Keratinocyte (primary cell): ENCODE measurements at regions not wholly inside any gene's neighbourhood (a gene's known extent, or its start where the extent isn't known, plus 50 kb on each side); places are given as distances from the start of the nearest gene placed in this dataset.

Source experiments
- DNase-seq: peaks from one replicate; pipeline ENCODE4 v3.0.0-alpha.2; 2011; ENCODE audit warnings: low read depth, missing footprints, low spot score
- FAIRE-seq: peaks from 2 replicates; lab custom pipeline; 2011; peaks lifted over from hg19 to GRCh38; lab: Jason Lieb, UNC
- H2AFZ ChIP-seq: 2 replicates; pipeline ENCODE4 v1.6.0; 2012; ENCODE audit warnings: low read length, control low read depth, inconsistent platforms; ENCODE audit not compliant: control insufficient read depth
- H3K27ac ChIP-seq: 2 replicates; pipeline ENCODE4 v1.5.1; 2011; ENCODE audit warnings: low read length; ENCODE audit not compliant: control insufficient read depth, insufficient read depth
- H3K27me3 ChIP-seq: 3 replicates; pipeline ENCODE4 v1.6.0; 2011; ENCODE audit warnings: low read length; ENCODE audit not compliant: control insufficient read depth, insufficient read depth; ENCODE audit errors: extremely low read depth
- H3K36me3 ChIP-seq, 2 experiments: 2 replicates in 1 of 2; 3 replicates in 1 of 2; pipeline ENCODE4 v1.5.1; 2011; ENCODE audit warnings: low read length in 2 of 2, mild to moderate bottlenecking in 1 of 2; ENCODE audit not compliant: control insufficient read depth in 2 of 2, insufficient read depth in 2 of 2; ENCODE audit errors: extremely low read depth in 1 of 2
- H3K4me1 ChIP-seq: 3 replicates; pipeline ENCODE4 v1.5.1; 2011; ENCODE audit warnings: low read length; ENCODE audit not compliant: control insufficient read depth, insufficient read depth; ENCODE audit errors: extremely low read depth
- H3K4me2 ChIP-seq: 3 replicates; pipeline ENCODE4 v1.6.0; 2011; ENCODE audit warnings: low read depth, low read length; ENCODE audit not compliant: control insufficient read depth, insufficient read depth; ENCODE audit errors: extremely low read depth
- H3K4me3 ChIP-seq, 3 experiments: fragments of 200-600 bp in 1 of 3; sonication (generic) in 1 of 3; 2 replicates in 2 of 3; 3 replicates in 1 of 3; pipeline ENCODE4 v1.5.1; 2011 to 2016; ENCODE audit warnings: low read length in 3 of 3, mild to moderate bottlenecking in 3 of 3, control low read depth in 2 of 3, inconsistent platforms in 1 of 3, low read depth in 1 of 3, mixed read lengths in 1 of 3, mixed run types in 1 of 3, moderate library complexity in 1 of 3; ENCODE audit not compliant: control insufficient read depth in 2 of 3, insufficient read depth in 2 of 3; ENCODE audit errors: extremely low read depth in 1 of 3
- H3K79me2 ChIP-seq: 2 replicates; pipeline ENCODE4 v1.6.0; 2012; ENCODE audit warnings: low read length; ENCODE audit not compliant: control insufficient read depth, insufficient read depth
- H3K9ac ChIP-seq: 3 replicates; pipeline ENCODE4 v1.6.0; 2011; ENCODE audit warnings: low read length; ENCODE audit not compliant: control insufficient read depth, insufficient read depth; ENCODE audit errors: extremely low read depth
- H3K9me1 ChIP-seq: 3 replicates; pipeline ENCODE4 v1.6.0; 2011; ENCODE audit warnings: low read length; ENCODE audit not compliant: control insufficient read depth, insufficient read depth; ENCODE audit errors: extremely low read depth
- H3K9me3 ChIP-seq: 2 replicates; pipeline ENCODE4 v1.5.1; 2012; ENCODE audit warnings: low read depth, low read length; ENCODE audit not compliant: control insufficient read depth
- H4K20me1 ChIP-seq: 3 replicates; pipeline ENCODE4 v1.6.0; 2011; ENCODE audit warnings: low read length; ENCODE audit not compliant: control insufficient read depth, insufficient read depth; ENCODE audit errors: extremely low read depth
- EZH2 ChIP-seq: IDR thresholded peaks from one replicate; pipeline ENCODE4 v1.6.1; 2012; ENCODE audit warnings: inconsistent platforms, mild to moderate bottlenecking, low read length, moderate library complexity
- dilution Hi-C: fragments of 300-500 bp; cut with MboI; formaldehyde crosslinking; loops from one replicate; pipeline ENCODE4 v1.7.0; 2020; ENCODE audit warnings: low sequenced_read_pairs; ENCODE audit not compliant: extremely low pct_ligation_motif_present
- TF ChIP-seq, protein P1 (sequence below), 3 experiments: IDR thresholded peaks in 1 of 3; conservative IDR thresholded peaks in 1 of 3; optimal IDR thresholded peaks in 1 of 3; 2 replicates in 2 of 3; 3 replicates in 1 of 3; pipeline versions ENCODE3 to v1.5.1; 2011; ENCODE audit warnings: low read length in 3 of 3, mild to moderate bottlenecking in 3 of 3, moderate library complexity in 2 of 3, control low read depth in 1 of 3, inconsistent platforms in 1 of 3; ENCODE audit not compliant: insufficient read depth in 2 of 3; ENCODE audit errors: extremely low read depth in 1 of 3

DNA sequence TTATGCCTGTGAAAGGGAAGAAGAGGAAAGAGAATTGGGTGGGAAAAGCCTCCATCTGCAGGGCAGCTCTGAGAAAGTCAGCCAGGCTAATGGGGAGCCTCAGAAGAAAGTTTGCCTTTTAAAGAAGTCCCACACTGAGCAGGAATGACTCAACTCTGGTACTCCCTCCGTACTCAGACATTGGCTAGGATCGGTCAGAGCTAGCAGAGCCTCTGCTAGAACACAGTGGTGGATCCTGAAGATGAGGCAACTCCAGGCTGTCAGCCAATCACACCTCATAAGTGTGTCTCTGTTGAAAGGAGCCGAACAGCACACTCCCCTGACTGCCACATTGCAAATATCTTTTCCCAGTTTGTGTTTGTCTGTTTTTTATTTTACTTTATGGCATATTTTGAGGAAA is 96.9 kb downstream of the HNRNPLL start:
- DNase-seq = no peak
- H2AFZ ChIP-seq = no peak overlapping the region

DNA sequence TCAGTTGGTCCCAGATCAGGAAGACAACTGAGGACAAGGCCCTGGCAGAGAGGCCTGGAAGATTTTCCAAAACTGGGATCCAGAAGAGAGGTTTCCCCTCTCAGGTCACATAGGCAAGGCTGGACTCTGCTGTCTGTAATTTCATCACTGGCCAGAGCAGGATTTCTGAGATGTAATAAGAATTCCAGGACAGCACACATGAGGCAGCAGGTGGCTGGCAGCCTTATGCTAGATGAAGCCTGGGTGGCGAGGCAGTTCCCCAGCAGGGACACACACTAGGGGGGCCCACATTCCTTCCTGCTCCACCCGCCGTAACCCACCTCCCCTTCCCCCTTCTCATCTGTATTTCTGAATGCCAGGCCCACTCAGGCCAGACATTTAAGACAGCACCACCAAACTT is 98.6 kb downstream of the HNRNPLL start:
- no peak for FAIRE-seq
- H2AFZ ChIP-seq = no peak overlapping the region
- H3K9me1 ChIP-seq = no peaks in the 10 kb centered on the region
- no peaks in the 10 kb centered on the region for H3K36me3 ChIP-seq
- dilution Hi-C loops = loop anchor here (25.0 kb wide), 1 partner anchor 167 kb away; no protein-coding TSS in a partner anchor
- DNase-seq = no peak
- peaks cover 2% of the 10 kb centered on the region for H3K9me3 ChIP-seq
- no peak for TF ChIP-seq EZH2
- no peak overlapping the region for H3K4me2 ChIP-seq
- no peaks in the 10 kb centered on the region for H3K27me3 ChIP-seq
- H4K20me1 ChIP-seq = no peaks in the 10 kb centered on the region
- peaks cover 12% of the 10 kb centered on the region for H3K4me1 ChIP-seq
- H3K79me2 ChIP-seq = no peaks in the 10 kb centered on the region
- H3K4me3 ChIP-seq = no peak overlapping the region
- no peak overlapping the region for H3K27ac ChIP-seq
- H3K9ac ChIP-seq = no peak overlapping the region

More for the DNA sequence above, 96.9 kb downstream of the HNRNPLL start:
- Histone ChIP-seq H3K9me1 (no peaks in the 10 kb centered on the region), H3K27ac (no peak overlapping the region), H3K27me3 (no peaks in the 10 kb centered on the region), H3K79me2 (no peaks in the 10 kb centered on the region), H3K4me1 (peaks cover 13% of the 10 kb centered on the region), H4K20me1 (no peaks in the 10 kb centered on the region), H3K9me3 (peaks cover 2% of the 10 kb centered on the region), H3K4me3 (no peak overlapping the region), H3K9ac (no peak overlapping the region), H3K36me3 (no peaks in the 10 kb centered on the region), H3K4me2 (no peak overlapping the region)
- dilution Hi-C loops = loop anchor here (25.0 kb wide), 1 partner anchor 168 kb away; no protein-coding TSS in a partner anchor
- no peak for FAIRE-seq
- TF ChIP-seq, protein P1, sequence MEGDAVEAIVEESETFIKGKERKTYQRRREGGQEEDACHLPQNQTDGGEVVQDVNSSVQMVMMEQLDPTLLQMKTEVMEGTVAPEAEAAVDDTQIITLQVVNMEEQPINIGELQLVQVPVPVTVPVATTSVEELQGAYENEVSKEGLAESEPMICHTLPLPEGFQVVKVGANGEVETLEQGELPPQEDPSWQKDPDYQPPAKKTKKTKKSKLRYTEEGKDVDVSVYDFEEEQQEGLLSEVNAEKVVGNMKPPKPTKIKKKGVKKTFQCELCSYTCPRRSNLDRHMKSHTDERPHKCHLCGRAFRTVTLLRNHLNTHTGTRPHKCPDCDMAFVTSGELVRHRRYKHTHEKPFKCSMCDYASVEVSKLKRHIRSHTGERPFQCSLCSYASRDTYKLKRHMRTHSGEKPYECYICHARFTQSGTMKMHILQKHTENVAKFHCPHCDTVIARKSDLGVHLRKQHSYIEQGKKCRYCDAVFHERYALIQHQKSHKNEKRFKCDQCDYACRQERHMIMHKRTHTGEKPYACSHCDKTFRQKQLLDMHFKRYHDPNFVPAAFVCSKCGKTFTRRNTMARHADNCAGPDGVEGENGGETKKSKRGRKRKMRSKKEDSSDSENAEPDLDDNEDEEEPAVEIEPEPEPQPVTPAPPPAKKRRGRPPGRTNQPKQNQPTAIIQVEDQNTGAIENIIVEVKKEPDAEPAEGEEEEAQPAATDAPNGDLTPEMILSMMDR (optimal IDR thresholded peaks at IDR 0.05 in 1 of 3, IDR thresholded peaks at IDR 0.05 in 1 of 3, conservative IDR thresholded peaks at IDR 0.05 in 1 of 3; ENCODE audit: extremely low read depth in 1 of 3, insufficient read depth in 2 of 3, low read length in 3 of 3) = no peak
- TF ChIP-seq EZH2 = no peak

DNA sequence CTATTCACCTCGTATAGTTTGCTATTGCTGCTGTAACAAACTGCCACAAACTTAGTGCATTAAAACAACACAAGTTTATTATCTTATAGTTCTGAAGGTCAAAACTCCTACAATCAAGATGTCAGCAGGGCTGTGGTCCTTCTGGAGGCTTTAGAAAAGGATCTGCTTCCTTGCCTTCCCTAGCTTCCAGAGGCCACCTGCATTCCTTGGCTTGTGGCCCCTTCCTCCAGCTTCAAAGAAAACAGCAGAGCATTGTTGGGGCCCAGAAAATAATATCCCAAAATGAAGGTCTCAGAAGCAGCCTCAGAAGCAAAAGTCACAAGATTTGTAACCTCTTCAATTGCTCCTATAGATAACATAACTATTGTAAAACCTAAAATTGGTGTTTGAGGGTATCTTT is 100.6 kb downstream of the HNRNPLL start:
- Histone ChIP-seq H3K79me2 (no peaks in the 10 kb centered on the region), H3K9me1 (no peaks in the 10 kb centered on the region), H3K9ac (no peak overlapping the region), H4K20me1 (no peaks in the 10 kb centered on the region), H3K27ac (no peak overlapping the region), H3K4me2 (no peak overlapping the region), H3K9me3 (peaks cover 2% of the 10 kb centered on the region), H3K4me1 (peaks cover 9% of the 10 kb centered on the region), H3K4me3 (no peak overlapping the region), H3K36me3 (no peaks in the 10 kb centered on the region), H3K27me3 (no peaks in the 10 kb centered on the region), H2AFZ (no peak overlapping the region)
- FAIRE-seq (no peak), DNase-seq (no peak)
- TF ChIP-seq EZH2 = no peak
- TF ChIP-seq, protein P1 (optimal IDR thresholded peaks at IDR 0.05 in 1 of 3, IDR thresholded peaks at IDR 0.05 in 1 of 3, conservative IDR thresholded peaks at IDR 0.05 in 1 of 3; ENCODE audit: extremely low read depth in 1 of 3, insufficient read depth in 2 of 3, low read length in 3 of 3) = no peak
- dilution Hi-C loops = loop anchor here (25.0 kb wide), 1 partner anchor 165 kb away; no protein-coding TSS in a partner anchor
